OCI-LY7 (cell line): ENCODE measurements at regions not wholly inside any gene's neighbourhood (a gene's known extent, or its start where the extent isn't known, plus 50 kb on each side); places are given as distances from the start of the nearest gene placed in this dataset.

Source experiments
- EZH2phosphoT487 ChIP-seq: fragments of 200-600 bp; sonication (generic); IDR thresholded peaks from 2 replicates; pipeline ENCODE4 v1.6.1; 2018; ENCODE audit warnings: low read depth, borderline replicate concordance, mild to moderate bottlenecking, mixed run types, antibody characterized with exemption, low read length, moderate library complexity, mixed read lengths
- TF ChIP-seq, protein P1 (sequence below): fragments of 200-600 bp; sonication (generic); conservative IDR thresholded peaks from 2 replicates; pipeline ENCODE4 v1.5.1; 2014; ENCODE audit warnings: mild to moderate bottlenecking, antibody characterized with exemption, low read length, moderate library complexity, mixed read lengths

DNA sequence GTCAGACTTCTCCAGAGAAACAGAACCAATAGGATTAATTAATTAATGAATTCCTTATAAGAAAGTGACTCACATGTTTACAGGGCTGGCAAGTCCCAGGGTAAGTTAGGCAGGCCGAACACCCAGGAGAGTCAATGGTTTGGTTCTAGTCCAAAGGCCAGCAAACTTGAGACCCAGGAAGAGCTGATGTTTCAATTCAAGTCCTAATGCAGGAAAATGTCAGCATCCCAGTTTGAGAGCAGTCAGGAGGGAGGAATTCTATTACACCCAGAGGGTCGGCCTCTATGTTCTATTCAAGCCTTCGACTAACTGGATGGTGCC is 466.0 kb downstream of the INSC start:
- TF ChIP-seq EZH2phosphoT487 = no peak
- TF ChIP-seq, protein P1, sequence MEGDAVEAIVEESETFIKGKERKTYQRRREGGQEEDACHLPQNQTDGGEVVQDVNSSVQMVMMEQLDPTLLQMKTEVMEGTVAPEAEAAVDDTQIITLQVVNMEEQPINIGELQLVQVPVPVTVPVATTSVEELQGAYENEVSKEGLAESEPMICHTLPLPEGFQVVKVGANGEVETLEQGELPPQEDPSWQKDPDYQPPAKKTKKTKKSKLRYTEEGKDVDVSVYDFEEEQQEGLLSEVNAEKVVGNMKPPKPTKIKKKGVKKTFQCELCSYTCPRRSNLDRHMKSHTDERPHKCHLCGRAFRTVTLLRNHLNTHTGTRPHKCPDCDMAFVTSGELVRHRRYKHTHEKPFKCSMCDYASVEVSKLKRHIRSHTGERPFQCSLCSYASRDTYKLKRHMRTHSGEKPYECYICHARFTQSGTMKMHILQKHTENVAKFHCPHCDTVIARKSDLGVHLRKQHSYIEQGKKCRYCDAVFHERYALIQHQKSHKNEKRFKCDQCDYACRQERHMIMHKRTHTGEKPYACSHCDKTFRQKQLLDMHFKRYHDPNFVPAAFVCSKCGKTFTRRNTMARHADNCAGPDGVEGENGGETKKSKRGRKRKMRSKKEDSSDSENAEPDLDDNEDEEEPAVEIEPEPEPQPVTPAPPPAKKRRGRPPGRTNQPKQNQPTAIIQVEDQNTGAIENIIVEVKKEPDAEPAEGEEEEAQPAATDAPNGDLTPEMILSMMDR = no peak
